Smooth muscle cell (in vitro differentiated cells): ENCODE measurements at regions not wholly inside any gene's neighbourhood (a gene's known extent, or its start where the extent isn't known, plus 50 kb on each side); places are given as distances from the start of the nearest gene placed in this dataset.

ENCODE experiments used
- DNase-seq: peaks from one replicate; lab custom pipeline; 2025; ENCODE audit not compliant: unreplicated experiment; lab: John Stamatoyannopoulos, UW
- H2AFZ ChIP-seq: fragments of 200-600 bp; sonication (generic); 2 replicates; pipeline ENCODE4 v1.6.0; 2016; ENCODE audit warnings: antibody characterized with exemption, low read depth, mild to moderate bottlenecking
- H3F3A ChIP-seq: fragments of 200-600 bp; sonication (generic); 2 replicates; pipeline ENCODE4 v1.6.0; 2017; ENCODE audit warnings: antibody characterized with exemption, low read depth
- H3K27ac ChIP-seq: fragments of 200-600 bp; sonication (generic); 2 replicates; pipeline ENCODE4 v1.5.1; 2016; ENCODE audit warnings: low read depth, mild to moderate bottlenecking
- H3K27me3 ChIP-seq: fragments of 200-600 bp; sonication (generic); 2 replicates; pipeline ENCODE4 v1.6.1; 2016; ENCODE audit warnings: low read depth, mild to moderate bottlenecking
- H3K36me3 ChIP-seq: fragments of 200-600 bp; sonication (generic); 2 replicates; pipeline ENCODE4 v1.5.1; 2016; ENCODE audit warnings: low read depth
- H3K4me1 ChIP-seq: fragments of 200-600 bp; sonication (generic); 2 replicates; pipeline ENCODE4 v1.5.1; 2016; ENCODE audit warnings: low read depth
- H3K4me2 ChIP-seq: fragments of 200-600 bp; sonication (generic); 2 replicates; pipeline ENCODE4 v1.6.0; 2016; ENCODE audit warnings: mild to moderate bottlenecking
- H3K4me3 ChIP-seq: fragments of 200-600 bp; sonication (generic); 2 replicates; pipeline ENCODE4 v1.5.1; 2016; ENCODE audit warnings: mild to moderate bottlenecking
- H3K79me2 ChIP-seq: fragments of 200-600 bp; sonication (generic); 2 replicates; pipeline ENCODE4 v1.6.0; 2016; ENCODE audit warnings: low read depth, mild to moderate bottlenecking
- H3K9ac ChIP-seq: fragments of 200-600 bp; sonication (generic); 2 replicates; pipeline ENCODE4 v1.6.0; 2016; ENCODE audit warnings: low read depth
- H3K9me3 ChIP-seq: fragments of 200-600 bp; sonication (generic); replicated peaks from 2 replicates; pipeline ENCODE4 v1.5.1; 2016; ENCODE audit warnings: low read depth
- H4K20me1 ChIP-seq: fragments of 200-600 bp; sonication (generic); 2 replicates; pipeline ENCODE4 v1.6.0; 2016; ENCODE audit warnings: low read depth
- WGBS: methylation state at CpG from one replicate; pipeline ENCODE4 v1.1.7; 2016; ENCODE audit warnings: low lambda C conversion rate; 5-methylcytosine and 5-hydroxymethylcytosine counted together
- TF ChIP-seq, protein P1 (sequence below): fragments of 200-600 bp; sonication (generic); IDR thresholded peaks from 2 replicates; pipeline ENCODE4 v1.5.1; 2017; ENCODE audit warnings: borderline replicate concordance, mild to moderate bottlenecking, antibody characterized with exemption; ENCODE audit not compliant: insufficient read depth, poor library complexity, severe bottlenecking

DNA sequence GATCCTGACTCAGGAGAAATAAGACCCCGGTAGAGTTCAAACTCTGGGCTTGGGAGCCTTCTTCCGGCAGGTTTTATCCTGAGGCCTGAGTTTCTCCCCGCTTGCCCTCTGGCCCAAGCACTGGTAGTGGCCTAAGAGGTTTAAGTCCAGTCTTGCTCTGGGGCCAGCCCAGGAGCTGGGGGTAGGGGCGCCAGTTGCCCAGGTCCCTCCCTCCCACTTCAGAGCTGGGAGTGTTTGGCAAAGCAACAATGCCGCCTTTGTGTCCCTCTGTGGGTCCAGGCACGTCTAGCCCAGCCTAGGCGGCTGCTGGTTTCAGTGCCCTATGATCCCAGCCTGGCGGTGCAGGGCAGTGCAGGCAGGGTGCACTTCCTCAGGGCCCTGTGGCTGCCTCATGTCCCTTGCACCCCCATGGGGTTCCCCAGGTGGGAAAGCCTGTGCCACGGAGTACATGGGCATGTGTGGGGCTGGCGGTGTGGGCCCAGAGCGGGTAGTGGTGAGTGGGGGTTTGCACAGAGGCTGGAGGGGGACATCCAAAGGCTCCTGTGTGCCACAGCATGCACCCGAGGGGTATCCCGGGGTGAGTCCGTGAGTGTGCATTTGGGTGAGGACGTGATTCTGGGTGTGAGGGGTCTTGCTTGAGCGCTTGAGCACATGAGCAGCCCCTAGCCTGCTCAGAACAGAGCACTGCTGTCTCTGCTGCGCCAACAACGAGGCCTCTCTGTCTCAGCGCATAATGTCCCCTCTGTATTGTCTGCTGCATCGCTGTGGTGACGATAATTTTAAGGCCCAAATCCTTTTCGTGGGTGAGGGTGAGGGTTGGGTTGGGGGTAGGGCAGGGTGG, 61.7 kb upstream of the PSD2 start:
- no peaks in the 10 kb centered on the region for H3K27me3 ChIP-seq
- H3F3A ChIP-seq: no peaks in the 10 kb centered on the region
- H3K9ac ChIP-seq: no peak overlapping the region
- no peaks in the 10 kb centered on the region for H3K79me2 ChIP-seq
- no peak overlapping the region for H3K27ac ChIP-seq
- WGBS: 89% methylated on average over 22 of the region's 22 CpGs
- no peaks in the 10 kb centered on the region for H3K4me1 ChIP-seq
- no peak overlapping the region for H3K4me2 ChIP-seq
- no peak overlapping the region for H3K4me3 ChIP-seq
- DNase-seq: no peak
- no peaks in the 10 kb centered on the region for H4K20me1 ChIP-seq
- H3K36me3 ChIP-seq: no peaks in the 10 kb centered on the region
- H3K9me3 ChIP-seq: no peaks in the 10 kb centered on the region
- no peak overlapping the region for H2AFZ ChIP-seq
- TF ChIP-seq, protein P1, sequence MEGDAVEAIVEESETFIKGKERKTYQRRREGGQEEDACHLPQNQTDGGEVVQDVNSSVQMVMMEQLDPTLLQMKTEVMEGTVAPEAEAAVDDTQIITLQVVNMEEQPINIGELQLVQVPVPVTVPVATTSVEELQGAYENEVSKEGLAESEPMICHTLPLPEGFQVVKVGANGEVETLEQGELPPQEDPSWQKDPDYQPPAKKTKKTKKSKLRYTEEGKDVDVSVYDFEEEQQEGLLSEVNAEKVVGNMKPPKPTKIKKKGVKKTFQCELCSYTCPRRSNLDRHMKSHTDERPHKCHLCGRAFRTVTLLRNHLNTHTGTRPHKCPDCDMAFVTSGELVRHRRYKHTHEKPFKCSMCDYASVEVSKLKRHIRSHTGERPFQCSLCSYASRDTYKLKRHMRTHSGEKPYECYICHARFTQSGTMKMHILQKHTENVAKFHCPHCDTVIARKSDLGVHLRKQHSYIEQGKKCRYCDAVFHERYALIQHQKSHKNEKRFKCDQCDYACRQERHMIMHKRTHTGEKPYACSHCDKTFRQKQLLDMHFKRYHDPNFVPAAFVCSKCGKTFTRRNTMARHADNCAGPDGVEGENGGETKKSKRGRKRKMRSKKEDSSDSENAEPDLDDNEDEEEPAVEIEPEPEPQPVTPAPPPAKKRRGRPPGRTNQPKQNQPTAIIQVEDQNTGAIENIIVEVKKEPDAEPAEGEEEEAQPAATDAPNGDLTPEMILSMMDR: no peak

DNA sequence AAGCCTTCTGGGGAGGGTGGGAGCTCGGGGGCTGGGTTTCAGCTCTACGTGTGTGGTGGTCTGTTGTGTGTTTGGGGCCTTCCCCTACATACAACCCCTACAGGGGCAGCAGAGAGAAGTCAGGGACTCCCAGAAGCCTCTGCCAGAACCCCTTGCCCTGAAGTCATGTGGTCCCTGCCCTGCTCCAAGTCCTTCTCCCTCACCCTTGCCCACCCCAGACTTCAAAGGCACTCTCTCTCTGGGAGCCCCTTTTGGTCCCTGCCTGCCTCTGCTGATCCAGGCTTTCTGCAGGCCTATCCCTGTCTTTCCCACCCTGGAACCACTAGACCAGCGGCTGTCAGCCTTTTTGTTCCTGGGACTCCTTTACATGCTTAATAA, 61.1 kb upstream of the PSD2 start:
- no peak for DNase-seq
- Histone ChIP-seq H3K4me1 (no peaks in the 10 kb centered on the region), H3F3A (no peaks in the 10 kb centered on the region), H4K20me1 (no peaks in the 10 kb centered on the region), H3K4me2 (no peak overlapping the region), H2AFZ (no peak overlapping the region), H3K36me3 (no peaks in the 10 kb centered on the region), H3K9me3 (no peaks in the 10 kb centered on the region), H3K27ac (no peak overlapping the region), H3K9ac (no peak overlapping the region), H3K4me3 (no peak overlapping the region), H3K27me3 (no peaks in the 10 kb centered on the region), H3K79me2 (no peaks in the 10 kb centered on the region)
- TF ChIP-seq, protein P1: no peak
- WGBS: 91% methylated on average over 1 of the region's 3 CpGs

DNA sequence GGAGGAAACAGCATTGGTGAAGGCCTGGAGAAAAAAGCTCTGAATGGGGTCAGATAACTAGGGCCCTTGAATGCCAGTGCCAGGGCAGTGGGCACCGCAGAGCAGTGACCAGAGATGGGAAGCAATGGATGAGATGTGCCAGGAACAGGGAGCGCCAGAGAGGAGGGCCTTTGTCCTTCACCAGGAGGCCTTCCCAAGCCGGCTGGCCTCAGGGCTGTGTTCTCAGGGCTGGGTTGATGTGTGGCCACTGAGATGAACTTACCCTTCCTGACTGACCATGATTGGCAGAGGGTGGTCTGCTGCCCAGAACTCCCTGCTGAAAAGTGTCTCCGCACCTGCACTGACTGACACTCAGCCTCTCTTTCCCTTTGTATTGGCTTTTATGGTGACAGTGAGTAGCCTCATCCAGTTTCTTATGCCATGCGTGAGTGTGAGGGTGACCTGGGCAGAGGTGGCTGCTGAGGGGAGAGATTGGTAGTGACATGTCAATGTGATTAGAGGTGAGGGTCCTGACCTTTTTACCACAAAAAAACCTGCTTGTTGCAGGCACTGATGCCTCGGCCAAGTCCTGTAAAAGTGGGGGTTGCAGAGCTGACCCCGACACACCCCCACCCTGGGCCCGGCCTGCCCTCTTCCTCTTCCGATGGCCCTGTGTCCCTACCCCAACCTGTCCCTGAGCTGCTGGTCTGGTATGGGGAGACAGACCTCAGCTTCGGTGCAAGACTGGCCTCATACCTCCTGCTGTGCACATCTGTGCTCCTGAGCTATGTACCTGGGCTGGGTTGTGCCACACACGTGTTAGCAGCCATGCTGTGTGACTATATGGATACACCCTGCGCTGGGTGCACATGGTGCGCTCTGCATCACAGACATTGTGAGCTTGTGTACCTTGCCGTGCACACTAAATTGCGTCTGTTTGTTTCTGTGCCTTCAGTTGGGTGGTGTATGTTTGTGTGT, 57.1 kb upstream of the PSD2 start:
- H3K27ac ChIP-seq: no peak overlapping the region
- no peak overlapping the region for H3K4me2 ChIP-seq
- DNase-seq: no peak
- H2AFZ ChIP-seq: no peak overlapping the region
- no peak overlapping the region for H3K4me3 ChIP-seq
- 89% methylated on average over 15 of the region's 15 CpGs for WGBS
- no peaks in the 10 kb centered on the region for H4K20me1 ChIP-seq
- H3F3A ChIP-seq: no peaks in the 10 kb centered on the region
- H3K27me3 ChIP-seq: no peaks in the 10 kb centered on the region
- no peaks in the 10 kb centered on the region for H3K4me1 ChIP-seq
- H3K9me3 ChIP-seq: no peaks in the 10 kb centered on the region
- H3K9ac ChIP-seq: no peak overlapping the region
- H3K79me2 ChIP-seq: no peaks in the 10 kb centered on the region
- H3K36me3 ChIP-seq: no peaks in the 10 kb centered on the region
- TF ChIP-seq, protein P1: no peak
